ENCODE measurements at regions not wholly inside any gene's neighbourhood (a gene's known extent, or its start where the extent isn't known, plus 50 kb on each side); places are given as distances from the start of the nearest gene placed in this dataset.
"Not testable (repeated sequence)": the region's sequence is repeated elsewhere in the genome, so short reads cannot be mapped to it uniquely, and the experiment has no call there.

- no peak for DNase-seq
- Mint-ChIP-seq H3K9me3 (no peaks in the 10 kb centered on the region), H3K36me3 (ENCODE audit: low read depth) (no peaks in the 10 kb centered on the region), H3K4me3 (no peak overlapping the region), H3K27me3 (ENCODE audit: insufficient read depth) (no peaks in the 10 kb centered on the region), H3K27ac (no peak overlapping the region), H3K4me1 (ENCODE audit: low read depth) (peaks cover under 1% of the 10 kb centered on the region; the same call in 1 of the 2 replicates)
- no peak for TF ChIP-seq CTCF (IDR thresholded peaks at IDR 0.05)
These were observed 1445.9 kb downstream of the PCDH9 start for GRCh38 chr13:65784088-65784816.

- Mint-ChIP-seq H3K36me3 (ENCODE audit: low read depth) (no peaks in the 10 kb centered on the region), H3K27ac (no peak overlapping the region), H3K4me3 (no peak overlapping the region), H3K4me1 (ENCODE audit: low read depth) (no peaks in the 10 kb centered on the region), H3K9me3 (no peaks in the 10 kb centered on the region), H3K27me3 (ENCODE audit: insufficient read depth) (no peaks in the 10 kb centered on the region)
- no peak for DNase-seq
- no peak for TF ChIP-seq CTCF (IDR thresholded peaks at IDR 0.05)
These were observed 1446.8 kb downstream of the PCDH9 start for GRCh38 chr13:65783383-65783782.

GRCh38 chr13:65771704-65772313 is 1458.3 kb downstream of the PCDH9 start:
- not testable (repeated sequence) for H3K27me3 Mint-ChIP-seq (ENCODE audit: insufficient read depth); DNase-seq; H3K4me1 Mint-ChIP-seq (ENCODE audit: low read depth); H3K4me3 Mint-ChIP-seq; H3K27ac Mint-ChIP-seq; H3K36me3 Mint-ChIP-seq (ENCODE audit: low read depth)
- H3K9me3 Mint-ChIP-seq, result peaks cover 20% of the 10 kb centered on the region

- H3K4me3 Mint-ChIP-seq, result no peak overlapping the region
- H3K9me3 Mint-ChIP-seq, result peaks cover 20% of the 10 kb centered on the region
- H3K27ac Mint-ChIP-seq, result no peak overlapping the region
- no peak for TF ChIP-seq CTCF (IDR thresholded peaks at IDR 0.05)
- no peaks in the 10 kb centered on the region for H3K4me1 Mint-ChIP-seq (ENCODE audit: low read depth)
- DNase-seq, result no peak
- peaks cover 6% of the 10 kb centered on the region; the same call in 1 of the 2 replicates for H3K36me3 Mint-ChIP-seq (ENCODE audit: low read depth)
- peaks cover 3% of the 10 kb centered on the region; the same call in 1 of the 2 replicates for H3K27me3 Mint-ChIP-seq (ENCODE audit: insufficient read depth)
These were observed 1461.6 kb downstream of the PCDH9 start for GRCh38 chr13:65768545-65768944.

- no peak overlapping the region for H3K4me3 Mint-ChIP-seq
- H3K4me1 Mint-ChIP-seq (ENCODE audit: low read depth), result no peaks in the 10 kb centered on the region
- TF ChIP-seq CTCF (IDR thresholded peaks at IDR 0.05), result no peak
- H3K36me3 Mint-ChIP-seq (ENCODE audit: low read depth), result peaks cover 8% of the 10 kb centered on the region; the same call in 1 of the 2 replicates
- DNase-seq, result no peak
- no peak overlapping the region for H3K27ac Mint-ChIP-seq
- H3K9me3 Mint-ChIP-seq, result peaks cover 13% of the 10 kb centered on the region
- no peaks in the 10 kb centered on the region for H3K27me3 Mint-ChIP-seq (ENCODE audit: insufficient read depth)
These were observed 1466.3 kb downstream of the PCDH9 start for GRCh38 chr13:65763811-65764210.

- H3K4me1 Mint-ChIP-seq (ENCODE audit: low read depth), result no peaks in the 10 kb centered on the region
- DNase-seq, result no peak
- TF ChIP-seq CTCF (IDR thresholded peaks at IDR 0.05), result no peak
- H3K27ac Mint-ChIP-seq, result no peak overlapping the region
- H3K27me3 Mint-ChIP-seq (ENCODE audit: insufficient read depth), result no peaks in the 10 kb centered on the region
- H3K9me3 Mint-ChIP-seq, result peaks cover 21% of the 10 kb centered on the region
- peaks cover 11% of the 10 kb centered on the region; the same call in 1 of the 2 replicates for H3K36me3 Mint-ChIP-seq (ENCODE audit: low read depth)
- no peak overlapping the region for H3K4me3 Mint-ChIP-seq
These were observed 1468.1 kb downstream of the PCDH9 start for GRCh38 chr13:65762012-65762411.
